ENCODE measurements at regions not wholly inside any gene's neighbourhood (a gene's known extent, or its start where the extent isn't known, plus 50 kb on each side); places are given as distances from the start of the nearest gene placed in this dataset.

DNA sequence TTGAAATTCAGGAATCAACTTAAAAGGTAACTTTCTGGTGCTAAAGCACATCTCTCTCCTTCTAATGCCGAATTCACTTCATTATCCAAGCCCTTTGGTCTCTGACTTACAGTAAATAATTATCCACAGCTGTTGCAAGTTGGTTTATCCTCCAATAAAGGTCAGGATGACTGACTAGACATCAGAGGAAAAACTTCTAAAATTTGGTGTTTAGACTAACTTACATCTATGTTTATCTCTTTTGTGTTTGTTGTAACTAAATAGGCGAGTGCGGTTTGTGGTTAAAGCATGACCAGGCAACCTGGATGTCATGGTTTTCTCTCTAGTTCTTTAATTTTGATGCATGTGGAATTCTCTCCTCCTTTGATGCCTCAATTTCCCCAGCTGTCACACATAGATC lies 237.4 kb upstream of the LRTM1 start:
- no peak for TF ChIP-seq POLR2A (IDR thresholded peaks at IDR 0.05)
- TF ChIP-seq, protein P1, sequence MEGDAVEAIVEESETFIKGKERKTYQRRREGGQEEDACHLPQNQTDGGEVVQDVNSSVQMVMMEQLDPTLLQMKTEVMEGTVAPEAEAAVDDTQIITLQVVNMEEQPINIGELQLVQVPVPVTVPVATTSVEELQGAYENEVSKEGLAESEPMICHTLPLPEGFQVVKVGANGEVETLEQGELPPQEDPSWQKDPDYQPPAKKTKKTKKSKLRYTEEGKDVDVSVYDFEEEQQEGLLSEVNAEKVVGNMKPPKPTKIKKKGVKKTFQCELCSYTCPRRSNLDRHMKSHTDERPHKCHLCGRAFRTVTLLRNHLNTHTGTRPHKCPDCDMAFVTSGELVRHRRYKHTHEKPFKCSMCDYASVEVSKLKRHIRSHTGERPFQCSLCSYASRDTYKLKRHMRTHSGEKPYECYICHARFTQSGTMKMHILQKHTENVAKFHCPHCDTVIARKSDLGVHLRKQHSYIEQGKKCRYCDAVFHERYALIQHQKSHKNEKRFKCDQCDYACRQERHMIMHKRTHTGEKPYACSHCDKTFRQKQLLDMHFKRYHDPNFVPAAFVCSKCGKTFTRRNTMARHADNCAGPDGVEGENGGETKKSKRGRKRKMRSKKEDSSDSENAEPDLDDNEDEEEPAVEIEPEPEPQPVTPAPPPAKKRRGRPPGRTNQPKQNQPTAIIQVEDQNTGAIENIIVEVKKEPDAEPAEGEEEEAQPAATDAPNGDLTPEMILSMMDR (IDR thresholded peaks at IDR 0.05) = no peak
